T-cell (primary cell): ENCODE measurements at regions not wholly inside any gene's neighbourhood (a gene's known extent, or its start where the extent isn't known, plus 50 kb on each side); places are given as distances from the start of the nearest gene placed in this dataset.
"Not testable (repeated sequence)": the region's sequence is repeated elsewhere in the genome, so short reads cannot be mapped to it uniquely, and the experiment has no call there.

ENCODE experiments used
- ATAC-seq, 4 experiments: fragments of 200-7000 bp in 3 of 4; fragments of 150-1000 bp in 1 of 4; cut with Tn5 transposase; replicated peaks in 1 of 4; 1 replicate in 3 of 4; 2 replicates in 1 of 4; pipeline ENCODE4 v1.10.0; 2021; ENCODE audit warnings: moderate library complexity in 3 of 4, mild to moderate bottlenecking in 2 of 4, moderate number of reproducible peaks in 1 of 4
- CTCF ChIA-PET, 2 donors: fragments of 300-600 bp; sonication (Branson Sonifier 250); formaldehyde crosslinking; loops; one replicate each; lab custom pipeline; 2022; ENCODE audit warnings: antibody characterized with exemption in 2 of 2; lab: Charles Lee
- POLR2A ChIA-PET, 2 donors: fragments of 300-600 bp; sonication (Branson Sonifier 250); formaldehyde crosslinking; loops; one replicate each; lab custom pipeline; 2022; ENCODE audit warnings: antibody characterized with exemption in 2 of 2; lab: Charles Lee
- DNase-seq, 35 experiments: peaks; one replicate each; pipeline versions ENCODE4 v3.0.0 to v3.0.0-alpha.2; 2013 to 2023
- H3K27ac ChIP-seq: one replicate; pipeline ENCODE4 v1.5.1; 2013; ENCODE audit warnings: low read length
- H3K27me3 ChIP-seq, 2 experiments: replicated peaks in 1 of 2; 1 replicate in 1 of 2; 2 replicates in 1 of 2; pipeline versions ENCODE4 v1.6.1 to v1.7.0; 2013; ENCODE audit warnings: low read length in 1 of 2, mixed read lengths in 1 of 2; ENCODE audit not compliant: control insufficient read depth in 2 of 2, insufficient read depth in 2 of 2; ENCODE audit errors: extremely low read depth in 1 of 2
- H3K36me3 ChIP-seq, 2 donors: 1 replicate in 1 of 2; 2 replicates in 1 of 2; pipeline versions ENCODE4 v1.6.1 to v1.7.0; 2013; ENCODE audit warnings: low read length in 1 of 2; ENCODE audit not compliant: control insufficient read depth in 2 of 2, insufficient read depth in 1 of 2; ENCODE audit errors: extremely low read depth in 1 of 2
- H3K4me1 ChIP-seq, 2 experiments: 1 replicate in 1 of 2; 2 replicates in 1 of 2; pipeline versions ENCODE4 v1.6.1 to v1.7.0; 2013; ENCODE audit warnings: low read length in 2 of 2, mixed read lengths in 1 of 2; ENCODE audit not compliant: insufficient read depth in 2 of 2, control insufficient read depth in 1 of 2; ENCODE audit errors: extremely low read depth in 1 of 2
- H3K4me3 ChIP-seq, 2 donors: 1 replicate in 1 of 2; 2 replicates in 1 of 2; pipeline versions ENCODE4 v1.5.1 to v1.7.0; 2013; ENCODE audit warnings: mild to moderate bottlenecking in 2 of 2, low read length in 1 of 2, moderate library complexity in 1 of 2; ENCODE audit not compliant: control insufficient read depth in 1 of 2; ENCODE audit errors: extremely low read depth in 1 of 2
- H3K9me3 ChIP-seq: 2 replicates; pipeline ENCODE4 v1.7.0; 2013
- H3K27ac Mint-ChIP-seq, 2 donors: one replicate each; pipeline ENCODE4 v1.8.0; 2020 to 2021; ENCODE audit warnings: mild to moderate bottlenecking in 2 of 2, mixed read lengths in 2 of 2
- H3K27me3 Mint-ChIP-seq, 2 donors: one replicate each; pipeline ENCODE4 v1.8.0; 2021 to 2022; ENCODE audit warnings: mixed read lengths in 2 of 2
- H3K36me3 Mint-ChIP-seq: one replicate; pipeline ENCODE4 v1.8.0; 2021; ENCODE audit warnings: mixed read lengths
- H3K4me1 Mint-ChIP-seq, 3 donors: one replicate each; pipeline ENCODE4 v1.8.0; 2020 to 2022; ENCODE audit warnings: mixed read lengths in 3 of 3, mild to moderate bottlenecking in 1 of 3
- H3K4me3 Mint-ChIP-seq, 3 donors: one replicate each; pipeline ENCODE4 v1.8.0; 2020 to 2022; ENCODE audit warnings: mild to moderate bottlenecking in 3 of 3, mixed read lengths in 3 of 3, moderate library complexity in 3 of 3
- H3K9me3 Mint-ChIP-seq, 3 donors: one replicate each; pipeline ENCODE4 v1.8.0; 2020 to 2022; ENCODE audit warnings: mixed read lengths in 3 of 3
- WGBS: methylation state at CpG from one replicate; pipeline ENCODE4 v1.1.5; 2013; ENCODE audit warnings: missing lambda C conversion rate; ENCODE audit not compliant: insufficient coverage; 5-methylcytosine and 5-hydroxymethylcytosine counted together

DNA sequence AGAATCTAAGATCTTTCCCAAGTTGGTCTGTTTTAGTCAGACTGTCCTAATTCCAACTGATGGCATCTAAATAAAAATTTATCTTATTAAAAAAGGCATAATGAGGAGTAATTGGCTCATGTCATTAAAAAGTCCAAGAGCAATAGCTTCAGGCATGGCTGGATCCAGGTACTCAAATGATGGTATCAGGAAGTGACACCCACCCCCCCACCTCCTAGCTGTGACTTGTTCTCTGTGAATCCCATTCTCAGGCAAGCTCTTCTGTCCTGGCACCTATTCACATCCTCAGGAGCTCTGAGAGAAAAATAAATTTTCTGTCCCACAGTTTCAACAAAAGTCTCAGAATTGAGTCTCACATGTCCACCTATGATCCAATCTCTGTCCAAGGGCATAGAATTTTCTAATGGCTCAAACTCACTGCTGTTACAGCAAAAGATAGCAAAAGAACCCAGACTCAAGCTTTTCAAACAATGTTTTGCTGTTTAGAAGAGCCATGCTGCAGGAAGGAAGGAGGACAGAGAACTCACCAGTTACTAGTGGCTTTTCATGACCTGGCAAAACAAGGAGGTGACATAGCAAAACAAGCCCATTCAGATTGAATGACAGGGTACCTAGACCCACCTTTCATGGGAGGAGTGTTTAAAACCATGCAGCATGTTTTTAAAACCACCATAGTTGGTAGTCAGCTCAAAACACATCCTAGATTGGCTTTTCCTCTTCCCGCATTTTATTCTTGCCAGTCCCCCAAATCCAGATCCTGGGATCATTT lies 496.1 kb downstream of the PREX1 start:
- H3K9me3 ChIP-seq = no peaks in the 10 kb centered on the region
- Mint-ChIP-seq H3K27ac (no peak overlapping the region), H3K4me3 (no peak overlapping the region), H3K9me3 (no peaks in the 10 kb centered on the region), H3K27me3 (peaks cover 12 to 45% of the 10 kb centered on the region in 2 donors), H3K36me3 (no peaks in the 10 kb centered on the region), H3K4me1 (no peaks in the 10 kb centered on the region)
- CTCF ChIA-PET = interaction anchor here in 1 of 2 donors (0.6 kb wide), 1 partner anchor 136 kb away, joined by 8 read pairs; no protein-coding TSS in a partner anchor
- POLR2A ChIA-PET = no interaction called here
- H3K4me1 ChIP-seq = no peaks in the 10 kb centered on the region
- ATAC-seq = no peak
- peaks cover 0 to 21% of the 10 kb centered on the region in 2 experiments for H3K27me3 ChIP-seq
- no peak overlapping the region for H3K27ac ChIP-seq
- no peak overlapping the region for H3K4me3 ChIP-seq
- 80% methylated on average over 1 of the region's 1 CpG for WGBS
- no peaks in the 10 kb centered on the region for H3K36me3 ChIP-seq
- DNase-seq = no peak

- H3K36me3 Mint-ChIP-seq = no peaks in the 10 kb centered on the region
Measured at GRCh38 chr20:48329676-48330664, 497.8 kb downstream of the PREX1 start.

DNA sequence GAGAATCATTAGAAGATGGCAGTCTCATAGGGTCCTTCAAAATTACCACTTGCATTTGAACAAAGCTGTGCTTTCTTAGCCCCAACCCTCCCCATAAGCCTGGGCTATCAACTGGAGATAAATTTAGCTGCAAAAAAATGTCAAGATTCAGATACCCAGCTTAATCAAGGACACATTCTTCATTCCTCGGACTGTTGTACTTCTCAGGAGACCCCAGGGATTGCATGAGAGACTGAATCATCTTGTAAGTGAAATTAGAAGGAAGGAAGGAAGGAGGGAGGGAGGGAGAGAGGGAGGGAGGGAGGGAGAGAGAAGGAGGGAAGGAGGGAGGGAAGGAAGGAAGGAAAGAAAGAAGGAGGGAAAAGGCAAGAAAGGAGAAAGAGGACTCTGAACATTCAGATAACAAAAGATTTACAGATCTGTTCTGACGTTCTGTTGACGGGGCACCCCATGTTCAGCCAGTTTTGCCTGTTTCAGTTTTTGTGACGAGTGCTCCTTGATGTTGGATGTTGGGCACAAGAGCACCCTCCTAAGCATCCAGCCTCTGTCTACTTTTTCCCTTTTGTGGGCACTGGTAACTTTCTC lies 498.7 kb downstream of the PREX1 start:
- Histone ChIP-seq H3K9me3 (no peaks in the 10 kb centered on the region), H3K27me3 (peaks cover 0 to 39% of the 10 kb centered on the region in 2 experiments), H3K36me3 (no peaks in the 10 kb centered on the region), H3K4me3 (no peak overlapping the region), H3K27ac (no peak overlapping the region), H3K4me1 (no peaks in the 10 kb centered on the region)
- Mint-ChIP-seq H3K9me3 (no peaks in the 10 kb centered on the region), H3K27me3 (peaks cover 11 to 37% of the 10 kb centered on the region in 2 donors), H3K4me1 (no peaks in the 10 kb centered on the region), H3K27ac (no peak overlapping the region), H3K4me3 (no peak overlapping the region), H3K36me3 (no peaks in the 10 kb centered on the region)
- ChIA-PET POLR2A (no interaction called here), CTCF (no interaction called here)
- DNase-seq (no peak), ATAC-seq (no peak)
- WGBS = 77% methylated on average over 4 of the region's 4 CpGs

More at GRCh38 chr20:48329676-48330664, 497.8 kb downstream of the PREX1 start:
- Mint-ChIP-seq H3K9me3 (no peaks in the 10 kb centered on the region), H3K4me1 (no peaks in the 10 kb centered on the region), H3K4me3 (no peak overlapping the region), H3K27ac (no peak overlapping the region), H3K27me3 (peaks cover 11 to 38% of the 10 kb centered on the region in 2 donors)
- no peaks in the 10 kb centered on the region for H3K4me1 ChIP-seq
- no peaks in the 10 kb centered on the region for H3K36me3 ChIP-seq
- peaks cover 0 to 36% of the 10 kb centered on the region in 2 experiments for H3K27me3 ChIP-seq
- no peak overlapping the region for H3K4me3 ChIP-seq
- POLR2A ChIA-PET = no interaction called here
- WGBS = 72% methylated on average over 6 of the region's 8 CpGs
- CTCF ChIA-PET = no interaction called here
- H3K27ac ChIP-seq = no peak overlapping the region
- no peaks in the 10 kb centered on the region for H3K9me3 ChIP-seq
- ATAC-seq (no peak), DNase-seq (peak in 1 of 35 experiments; percentile 7)

DNA sequence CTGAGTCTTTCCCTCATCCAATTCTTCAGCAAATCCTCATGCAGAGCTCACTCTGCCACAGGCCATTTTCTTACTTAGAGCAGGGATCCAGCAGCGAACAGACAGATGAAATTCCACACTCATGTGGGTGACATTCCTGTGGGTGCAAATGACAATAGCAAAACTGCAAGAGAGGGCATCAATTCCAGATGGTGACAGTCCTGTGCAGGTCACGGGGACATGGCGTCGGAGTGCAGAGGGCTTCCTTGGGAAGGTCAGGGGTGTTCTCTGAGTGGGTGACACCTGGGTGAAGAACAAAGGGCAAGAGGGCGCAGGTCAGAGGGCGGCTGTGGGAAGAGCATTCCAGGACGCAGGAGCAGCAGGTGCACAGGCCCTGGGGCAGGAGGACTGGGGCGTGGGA lies 500.0 kb downstream of the PREX1 start:
- H3K9me3 ChIP-seq, H3K36me3 Mint-ChIP-seq, ATAC-seq, H3K27ac ChIP-seq, DNase-seq, H3K4me1 Mint-ChIP-seq, POLR2A ChIA-PET, H3K27ac Mint-ChIP-seq, H3K4me1 ChIP-seq, H3K9me3 Mint-ChIP-seq, H3K4me3 Mint-ChIP-seq, CTCF ChIA-PET, H3K4me3 ChIP-seq, H3K36me3 ChIP-seq: not testable (repeated sequence)
- peaks cover 11 to 34% of the 10 kb centered on the region in 2 donors for H3K27me3 Mint-ChIP-seq
- peaks cover 0 to 35% of the 10 kb centered on the region in 2 experiments for H3K27me3 ChIP-seq
- 89% methylated on average over 4 of the region's 8 CpGs for WGBS

- peaks cover 0 to 35% of the 10 kb centered on the region in 2 experiments for H3K27me3 ChIP-seq
- Mint-ChIP-seq H3K27me3 (peaks cover 10 to 27% of the 10 kb centered on the region in 2 donors), H3K9me3 (no peaks in the 10 kb centered on the region), H3K36me3 (no peaks in the 10 kb centered on the region), H3K4me3 (no peak overlapping the region), H3K27ac (no peak overlapping the region), H3K4me1 (no peaks in the 10 kb centered on the region)
- H3K36me3 ChIP-seq = no peaks in the 10 kb centered on the region
- ATAC-seq = no peak
- ChIA-PET POLR2A (no interaction called here), CTCF (no interaction called here)
- no peak overlapping the region for H3K4me3 ChIP-seq
- WGBS = 83% methylated on average over 11 of the region's 11 CpGs
- H3K4me1 ChIP-seq = no peaks in the 10 kb centered on the region
- no peaks in the 10 kb centered on the region for H3K9me3 ChIP-seq
- no peak for DNase-seq
- no peak overlapping the region for H3K27ac ChIP-seq
Measured at GRCh38 chr20:48326868-48327267, 500.9 kb downstream of the PREX1 start.

- H3K36me3 ChIP-seq = no peaks in the 10 kb centered on the region
- no peak overlapping the region for H3K27ac Mint-ChIP-seq
- no peak overlapping the region for H3K4me3 ChIP-seq
- H3K4me1 ChIP-seq = no peaks in the 10 kb centered on the region
- no peak overlapping the region for H3K27ac ChIP-seq
- H3K36me3 Mint-ChIP-seq = no peaks in the 10 kb centered on the region
- H3K27me3 ChIP-seq = peaks cover 0 to 35% of the 10 kb centered on the region in 2 experiments
- ChIA-PET POLR2A (no interaction called here), CTCF (no interaction called here)
- no peak overlapping the region for H3K4me3 Mint-ChIP-seq
- 86% methylated on average over 4 of the region's 4 CpGs for WGBS
- DNase-seq (no peak), ATAC-seq (no peak)
- H3K9me3 Mint-ChIP-seq = no peaks in the 10 kb centered on the region
- no peaks in the 10 kb centered on the region for H3K9me3 ChIP-seq
- H3K27me3 Mint-ChIP-seq = peaks cover 6 to 27% of the 10 kb centered on the region in 2 donors
- no peaks in the 10 kb centered on the region for H3K4me1 Mint-ChIP-seq
Measured at GRCh38 chr20:48326434-48326691, 501.4 kb downstream of the PREX1 start.
